DOHH2 (cell line): ENCODE measurements at regions not wholly inside any gene's neighbourhood (a gene's known extent, or its start where the extent isn't known, plus 50 kb on each side); places are given as distances from the start of the nearest gene placed in this dataset.
"Not testable (repeated sequence)": the region's sequence is repeated elsewhere in the genome, so short reads cannot be mapped to it uniquely, and the experiment has no call there.

Experiments
- H3F3A ChIP-seq: fragments of 200-600 bp; sonication (generic), shearing (Covaris generic); 2 replicates; pipeline ENCODE4 v1.6.0; 2016; ENCODE audit warnings: antibody characterized with exemption, mild to moderate bottlenecking; ENCODE audit not compliant: control insufficient read depth, insufficient read depth
- H3K27ac ChIP-seq: fragments of 200-600 bp; sonication (generic); 2 replicates; pipeline ENCODE4 v1.5.1; 2014; ENCODE audit warnings: low read depth, mild to moderate bottlenecking, low read length, moderate library complexity
- H3K27me3 ChIP-seq: fragments of 200-600 bp; sonication (generic); 2 replicates; pipeline ENCODE4 v1.6.1; 2014; ENCODE audit warnings: mild to moderate bottlenecking, low read length, mixed read lengths; ENCODE audit not compliant: control insufficient read depth
- H3K36me3 ChIP-seq: fragments of 200-600 bp; sonication (generic); 2 replicates; pipeline ENCODE4 v1.6.1; 2014; ENCODE audit warnings: mild to moderate bottlenecking, low read length, moderate library complexity, mixed read lengths; ENCODE audit not compliant: control insufficient read depth
- H3K4me1 ChIP-seq: fragments of 200-600 bp; sonication (generic); 2 replicates; pipeline ENCODE4 v1.6.1; 2014; ENCODE audit warnings: mild to moderate bottlenecking, low read length, mixed read lengths; ENCODE audit not compliant: control insufficient read depth
- H3K4me2 ChIP-seq: fragments of 200-600 bp; sonication (generic); 2 replicates; pipeline ENCODE4 v1.6.0; 2014; ENCODE audit warnings: mild to moderate bottlenecking, low read length, moderate library complexity
- H3K4me3 ChIP-seq: fragments of 200-600 bp; sonication (generic); 2 replicates; pipeline ENCODE4 v1.5.1; 2014; ENCODE audit warnings: mild to moderate bottlenecking, low read length, mixed read lengths
- H3K79me2 ChIP-seq: fragments of 200-600 bp; sonication (generic); 2 replicates; pipeline ENCODE4 v1.6.1; 2014; ENCODE audit warnings: mild to moderate bottlenecking, low read length, mixed read lengths; ENCODE audit not compliant: control insufficient read depth
- H3K9me2 ChIP-seq: fragments of 200-600 bp; sonication (generic); replicated peaks from 2 replicates; pipeline ENCODE4 v1.6.1; 2014; ENCODE audit warnings: mild to moderate bottlenecking, low read length, mixed read lengths; ENCODE audit not compliant: control insufficient read depth
- H3K9me3 ChIP-seq: fragments of 200-600 bp; sonication (generic); 2 replicates; pipeline ENCODE4 v1.6.1; 2014; ENCODE audit warnings: antibody characterized with exemption, low read length, mixed read lengths; ENCODE audit not compliant: control insufficient read depth, insufficient read depth
- H4K20me1 ChIP-seq: fragments of 200-600 bp; sonication (generic); 2 replicates; pipeline ENCODE4 v1.6.0; 2014; ENCODE audit warnings: low read depth, mild to moderate bottlenecking, antibody characterized with exemption, low read length, moderate library complexity; ENCODE audit not compliant: control insufficient read depth, insufficient read depth
- EZH2phosphoT487 ChIP-seq: fragments of 200-600 bp; sonication (generic); IDR thresholded peaks from 2 replicates; pipeline ENCODE4 v1.6.1; 2017; ENCODE audit warnings: borderline replicate concordance, mild to moderate bottlenecking, antibody characterized with exemption, low read length, moderate library complexity, mixed read lengths
- TF ChIP-seq, protein P1 (sequence below): fragments of 200-600 bp; sonication (generic); IDR thresholded peaks from one replicate; pipeline ENCODE4 v1.5.1; 2014; ENCODE audit warnings: antibody characterized with exemption, mild to moderate bottlenecking, low read depth, low read length; ENCODE audit not compliant: poor library complexity, severe bottlenecking

DNA sequence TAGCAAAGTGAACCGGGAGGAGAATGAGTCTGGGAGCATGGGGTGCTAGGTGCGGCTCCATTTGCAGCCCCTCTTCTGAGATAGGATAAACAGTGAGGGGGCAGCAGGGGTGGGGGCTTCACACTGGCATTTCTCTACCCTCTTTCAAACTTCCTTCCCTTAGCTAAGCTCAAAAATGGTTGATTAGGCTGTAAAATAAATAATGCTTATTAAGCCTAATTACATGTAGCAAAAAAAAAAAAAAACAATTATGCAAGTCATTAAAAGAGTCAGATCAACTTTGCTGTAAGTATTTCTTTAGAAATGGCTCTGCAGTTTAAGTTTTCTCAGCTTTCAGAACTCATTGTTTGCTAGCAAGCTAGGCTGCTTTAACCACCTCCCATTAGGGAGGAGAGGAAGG lies 182.7 kb upstream of the FBXO11 start:
- Histone ChIP-seq H3K27me3 (peaks cover 18% of the 10 kb centered on the region), H3K4me3 (no peak overlapping the region), H3K36me3 (no peaks in the 10 kb centered on the region), H3K4me2 (no peak overlapping the region), H3K9me3 (no peaks in the 10 kb centered on the region), H3K9me2 (no peaks in the 10 kb centered on the region), H3K4me1 (no peaks in the 10 kb centered on the region), H4K20me1 (no peaks in the 10 kb centered on the region), H3K27ac (no peak overlapping the region), H3F3A (no peaks in the 10 kb centered on the region), H3K79me2 (no peaks in the 10 kb centered on the region)
- TF ChIP-seq, protein P1, sequence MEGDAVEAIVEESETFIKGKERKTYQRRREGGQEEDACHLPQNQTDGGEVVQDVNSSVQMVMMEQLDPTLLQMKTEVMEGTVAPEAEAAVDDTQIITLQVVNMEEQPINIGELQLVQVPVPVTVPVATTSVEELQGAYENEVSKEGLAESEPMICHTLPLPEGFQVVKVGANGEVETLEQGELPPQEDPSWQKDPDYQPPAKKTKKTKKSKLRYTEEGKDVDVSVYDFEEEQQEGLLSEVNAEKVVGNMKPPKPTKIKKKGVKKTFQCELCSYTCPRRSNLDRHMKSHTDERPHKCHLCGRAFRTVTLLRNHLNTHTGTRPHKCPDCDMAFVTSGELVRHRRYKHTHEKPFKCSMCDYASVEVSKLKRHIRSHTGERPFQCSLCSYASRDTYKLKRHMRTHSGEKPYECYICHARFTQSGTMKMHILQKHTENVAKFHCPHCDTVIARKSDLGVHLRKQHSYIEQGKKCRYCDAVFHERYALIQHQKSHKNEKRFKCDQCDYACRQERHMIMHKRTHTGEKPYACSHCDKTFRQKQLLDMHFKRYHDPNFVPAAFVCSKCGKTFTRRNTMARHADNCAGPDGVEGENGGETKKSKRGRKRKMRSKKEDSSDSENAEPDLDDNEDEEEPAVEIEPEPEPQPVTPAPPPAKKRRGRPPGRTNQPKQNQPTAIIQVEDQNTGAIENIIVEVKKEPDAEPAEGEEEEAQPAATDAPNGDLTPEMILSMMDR = no peak
- no peak for TF ChIP-seq EZH2phosphoT487

DNA sequence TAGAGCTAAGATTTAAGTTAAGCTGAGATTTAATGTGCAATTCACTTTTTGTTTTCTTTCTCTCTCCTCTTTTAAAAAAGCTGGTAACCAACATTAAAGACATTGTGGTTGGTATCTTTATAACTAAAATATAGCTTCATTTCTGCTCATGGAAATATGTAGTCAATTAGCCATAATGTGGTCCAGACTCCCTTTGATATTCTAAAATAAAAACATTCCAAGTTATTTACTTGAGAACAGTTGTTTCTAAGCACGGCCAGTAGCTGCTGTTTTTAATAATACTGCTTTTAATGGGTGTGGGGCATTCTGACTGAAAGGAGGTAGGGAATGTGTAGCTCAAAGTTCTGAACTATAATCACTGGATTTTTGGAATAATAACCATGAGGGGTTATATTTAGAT lies 183.3 kb upstream of the FBXO11 start:
- no peak overlapping the region for H3K27ac ChIP-seq
- no peaks in the 10 kb centered on the region for H3K9me3 ChIP-seq
- H3K4me3 ChIP-seq = no peak overlapping the region
- H3K36me3 ChIP-seq = no peaks in the 10 kb centered on the region
- no peaks in the 10 kb centered on the region for H4K20me1 ChIP-seq
- no peaks in the 10 kb centered on the region for H3K79me2 ChIP-seq
- no peak overlapping the region for H3K4me2 ChIP-seq
- H3K9me2 ChIP-seq = no peaks in the 10 kb centered on the region
- H3F3A ChIP-seq = no peaks in the 10 kb centered on the region
- TF ChIP-seq EZH2phosphoT487 = no peak
- TF ChIP-seq, protein P1 = no peak
- H3K27me3 ChIP-seq = peaks cover 16% of the 10 kb centered on the region
- no peaks in the 10 kb centered on the region for H3K4me1 ChIP-seq

DNA sequence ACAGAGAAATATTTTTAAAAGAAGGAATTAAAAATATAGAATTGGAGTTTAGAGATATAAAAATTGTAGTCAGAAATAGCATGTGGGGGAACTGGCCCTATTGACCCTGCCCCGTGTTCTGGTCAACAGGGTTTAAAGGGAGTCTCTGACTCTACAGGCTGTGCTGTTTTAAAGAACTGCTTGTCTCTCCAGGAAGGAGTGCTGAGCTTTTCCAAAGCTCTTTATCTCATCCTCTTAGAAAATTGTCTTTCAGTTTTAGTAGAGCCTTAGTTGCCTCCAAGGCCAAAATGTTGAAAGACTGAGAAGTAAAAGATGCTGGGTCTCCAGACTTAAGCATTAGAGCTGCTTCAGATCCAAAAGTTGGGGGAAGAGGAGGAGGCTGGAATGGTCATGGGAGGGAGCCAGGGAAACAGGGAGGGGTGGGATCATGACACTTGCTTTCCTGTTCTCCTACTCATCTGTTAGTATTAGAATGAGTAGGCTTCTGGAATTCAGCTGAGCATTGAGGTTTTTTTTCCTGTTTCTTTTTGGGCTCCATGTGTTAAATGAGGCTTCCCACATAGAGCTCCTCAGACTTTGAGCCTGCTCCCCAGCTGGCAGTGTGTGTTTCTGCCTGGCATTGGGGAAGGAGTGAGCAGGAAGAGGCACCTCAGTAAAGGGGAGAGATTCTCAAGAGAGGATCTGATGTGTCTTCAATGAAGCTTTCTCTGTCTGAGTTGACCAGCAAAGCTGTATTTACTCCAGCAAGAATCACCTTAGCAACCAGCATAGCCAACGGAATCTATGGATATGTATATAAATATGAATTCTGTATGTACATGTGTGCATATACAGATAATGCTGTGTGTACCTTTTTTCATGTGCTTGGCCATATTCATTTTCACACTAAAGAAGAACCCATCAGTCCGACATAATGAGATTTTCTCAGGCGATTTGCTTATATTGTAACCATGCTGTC lies 186.8 kb upstream of the FBXO11 start:
- H3K4me1 ChIP-seq = no peaks in the 10 kb centered on the region
- no peaks in the 10 kb centered on the region for H3K9me3 ChIP-seq
- H3K27ac ChIP-seq = no peak overlapping the region
- H3K27me3 ChIP-seq = peaks cover 19% of the 10 kb centered on the region
- no peaks in the 10 kb centered on the region for H3K36me3 ChIP-seq
- H3K9me2 ChIP-seq = no peaks in the 10 kb centered on the region
- TF ChIP-seq, protein P1 = no peak
- TF ChIP-seq EZH2phosphoT487 = no peak
- no peak overlapping the region for H3K4me2 ChIP-seq
- no peaks in the 10 kb centered on the region for H4K20me1 ChIP-seq
- H3K4me3 ChIP-seq = no peak overlapping the region
- H3K79me2 ChIP-seq = no peaks in the 10 kb centered on the region
- H3F3A ChIP-seq = no peaks in the 10 kb centered on the region

DNA sequence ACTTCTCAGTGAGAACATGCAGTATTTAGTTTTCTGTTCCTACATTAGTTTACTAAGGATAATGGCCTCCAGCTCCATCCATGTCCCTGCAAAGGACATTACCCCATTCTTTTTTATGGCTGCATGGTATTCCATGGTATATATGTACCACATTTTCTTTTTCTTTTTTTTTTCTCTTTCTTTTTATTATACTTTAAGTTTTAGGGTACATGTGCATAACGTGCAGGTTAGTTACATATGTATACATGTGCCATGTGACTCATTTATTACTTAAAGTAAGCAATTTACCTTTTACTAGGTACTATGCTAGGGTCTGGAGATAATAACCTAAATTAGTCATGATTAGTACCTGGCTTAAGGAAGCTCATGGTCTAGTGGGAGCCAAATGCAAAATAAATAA lies 190.5 kb upstream of the FBXO11 start:
- H3K79me2 ChIP-seq, H3K9me3 ChIP-seq: not testable (repeated sequence)

More for the DNA sequence above, 190.5 kb upstream of the FBXO11 start:
- not testable (repeated sequence) for H3K4me2 ChIP-seq, H3K4me3 ChIP-seq, H3F3A ChIP-seq, H3K27ac ChIP-seq, H4K20me1 ChIP-seq, H3K36me3 ChIP-seq, H3K4me1 ChIP-seq, H3K9me2 ChIP-seq
- H3K27me3 ChIP-seq = peaks cover 13% of the 10 kb centered on the region
